Natural killer cell treated with Interleukin-12 subunit alpha and Interleukin-12 subunit beta and Interleukin-15 and Interleukin-18, amount 100 ng/mL, for 72 hours (primary cell): ENCODE measurements at regions not wholly inside any gene's neighbourhood (a gene's known extent, or its start where the extent isn't known, plus 50 kb on each side); places are given as distances from the start of the nearest gene placed in this dataset.

Source experiments
- ATAC-seq, 2 donors: fragments of 150-1000 bp; cut with Tn5 transposase in 1 of 2; sonication (Bioruptor Pico), chemical (Tn5 transposase) in 1 of 2; 2 replicates each; pipeline ENCODE4 v1.10.0; 2021
- DNase-seq: peaks from one replicate; pipeline ENCODE4 v3.0.0; 2022; ENCODE audit warnings: low spot score
- H3K27ac Mint-ChIP-seq, 2 donors: 1 replicate in 1 of 2; 2 replicates in 1 of 2; pipeline ENCODE4 v1.8.0; 2022; ENCODE audit warnings: mixed read lengths in 2 of 2, mild to moderate bottlenecking in 1 of 2, moderate library complexity in 1 of 2
- H3K27me3 Mint-ChIP-seq, 2 donors: 1 replicate in 1 of 2; 2 replicates in 1 of 2; pipeline ENCODE4 v1.8.0; 2022; ENCODE audit warnings: mixed read lengths in 2 of 2
- H3K36me3 Mint-ChIP-seq: one replicate; pipeline ENCODE4 v1.8.0; 2022; ENCODE audit warnings: mixed read lengths
- H3K4me1 Mint-ChIP-seq, 2 donors: 1 replicate in 1 of 2; 2 replicates in 1 of 2; pipeline ENCODE4 v1.8.0; 2022; ENCODE audit warnings: low read depth in 2 of 2, mixed read lengths in 2 of 2, mild to moderate bottlenecking in 1 of 2
- H3K4me3 Mint-ChIP-seq: one replicate; pipeline ENCODE4 v1.8.0; 2022; ENCODE audit warnings: mixed read lengths
- H3K9me3 Mint-ChIP-seq: 2 replicates; pipeline ENCODE4 v1.8.0; 2022; ENCODE audit warnings: mixed read lengths

DNA sequence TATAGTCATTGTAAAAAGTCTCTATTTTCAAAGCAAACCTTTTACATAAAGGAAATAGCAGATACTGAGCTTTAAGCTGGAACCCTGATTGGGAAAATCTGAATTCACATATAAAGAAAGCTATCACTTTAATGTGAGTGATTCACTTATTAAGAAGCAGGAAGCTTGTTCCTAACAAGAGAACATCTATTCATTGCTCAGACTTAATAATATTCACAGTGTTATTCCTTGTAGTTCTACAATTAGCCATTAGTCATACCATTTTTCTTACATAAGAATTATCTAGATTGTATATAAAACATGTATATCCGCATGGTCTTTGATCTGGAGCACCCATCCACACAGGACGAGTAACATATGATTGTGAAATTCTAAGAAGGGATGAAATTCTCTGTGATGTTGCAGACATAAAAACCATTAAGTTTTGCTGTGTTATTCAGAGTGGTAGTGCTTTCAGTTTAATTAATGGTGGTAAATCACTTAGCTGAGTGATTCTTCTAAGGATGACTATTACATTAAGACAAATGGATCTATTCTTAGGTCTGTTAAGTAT is 71.1 kb upstream of the FOXQ1 start:
- H3K36me3 Mint-ChIP-seq = no peaks in the 10 kb centered on the region
- DNase-seq = no peak
- ATAC-seq = no peak
- H3K4me3 Mint-ChIP-seq = no peak overlapping the region
- H3K27me3 Mint-ChIP-seq = peaks cover 5 to 33% of the 10 kb centered on the region in 2 donors
- no peaks in the 10 kb centered on the region for H3K4me1 Mint-ChIP-seq
- H3K27ac Mint-ChIP-seq = no peak overlapping the region
- no peaks in the 10 kb centered on the region for H3K9me3 Mint-ChIP-seq

GRCh38 chr6:1239805-1240204 is 72.1 kb upstream of the FOXQ1 start:
- H3K27ac Mint-ChIP-seq = no peak overlapping the region
- H3K36me3 Mint-ChIP-seq = no peaks in the 10 kb centered on the region
- DNase-seq (no peak), ATAC-seq (no peak)
- H3K9me3 Mint-ChIP-seq = no peaks in the 10 kb centered on the region
- no peaks in the 10 kb centered on the region for H3K4me1 Mint-ChIP-seq
- H3K4me3 Mint-ChIP-seq = no peak overlapping the region
- H3K27me3 Mint-ChIP-seq = peaks cover 3 to 33% of the 10 kb centered on the region in 2 donors

GRCh38 chr6:1238040-1238439 is 73.9 kb upstream of the FOXQ1 start:
- DNase-seq = no peak
- Mint-ChIP-seq H3K36me3 (no peaks in the 10 kb centered on the region), H3K9me3 (no peaks in the 10 kb centered on the region), H3K27ac (no peak overlapping the region), H3K4me3 (no peak overlapping the region), H3K4me1 (no peaks in the 10 kb centered on the region), H3K27me3 (peaks cover 3 to 37% of the 10 kb centered on the region in 2 donors)
- ATAC-seq = peak in 1 of 2 donors; percentile 10

GRCh38 chr6:1237636-1238035 is 74.3 kb upstream of the FOXQ1 start:
- Mint-ChIP-seq H3K27ac (no peak overlapping the region), H3K4me1 (no peaks in the 10 kb centered on the region), H3K36me3 (no peaks in the 10 kb centered on the region), H3K4me3 (no peak overlapping the region), H3K9me3 (no peaks in the 10 kb centered on the region), H3K27me3 (peaks cover 5 to 35% of the 10 kb centered on the region in 2 donors)
- DNase-seq (no peak), ATAC-seq (no peak)

- peak in 1 of 2 donors; percentile 20 for ATAC-seq
- DNase-seq = no peak
- Mint-ChIP-seq H3K36me3 (no peaks in the 10 kb centered on the region), H3K4me3 (no peak overlapping the region), H3K4me1 (no peaks in the 10 kb centered on the region), H3K27me3 (peaks cover 9 to 27% of the 10 kb centered on the region in 2 donors), H3K27ac (no peak overlapping the region), H3K9me3 (no peaks in the 10 kb centered on the region)
These were observed 76.1 kb upstream of the FOXQ1 start for GRCh38 chr6:1235825-1236224.

DNA sequence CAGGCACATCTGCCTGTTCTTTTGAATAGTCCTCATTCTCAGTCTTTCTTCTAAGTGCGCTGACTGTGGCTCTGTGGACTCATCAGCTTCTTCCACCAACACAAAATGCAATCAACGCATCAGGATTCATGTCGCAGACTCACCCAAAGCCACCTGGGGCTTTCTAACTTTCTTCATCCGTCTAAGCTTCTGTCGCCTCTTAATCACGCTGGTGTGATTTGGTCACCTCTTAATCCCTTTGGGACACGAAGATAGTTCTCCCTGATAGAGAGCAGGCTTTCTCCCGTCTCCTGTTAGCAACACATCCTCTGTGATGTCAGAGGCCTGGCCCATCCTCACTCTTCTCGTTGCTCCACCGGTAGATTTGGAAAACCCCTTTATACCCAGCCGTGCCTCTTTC is 78.0 kb upstream of the FOXQ1 start:
- Mint-ChIP-seq H3K9me3 (no peaks in the 10 kb centered on the region), H3K27ac (no peak overlapping the region), H3K4me1 (no peaks in the 10 kb centered on the region), H3K36me3 (no peaks in the 10 kb centered on the region), H3K27me3 (peaks cover 14 to 31% of the 10 kb centered on the region in 2 donors), H3K4me3 (no peak overlapping the region)
- DNase-seq (no peak), ATAC-seq (no peak)

DNA sequence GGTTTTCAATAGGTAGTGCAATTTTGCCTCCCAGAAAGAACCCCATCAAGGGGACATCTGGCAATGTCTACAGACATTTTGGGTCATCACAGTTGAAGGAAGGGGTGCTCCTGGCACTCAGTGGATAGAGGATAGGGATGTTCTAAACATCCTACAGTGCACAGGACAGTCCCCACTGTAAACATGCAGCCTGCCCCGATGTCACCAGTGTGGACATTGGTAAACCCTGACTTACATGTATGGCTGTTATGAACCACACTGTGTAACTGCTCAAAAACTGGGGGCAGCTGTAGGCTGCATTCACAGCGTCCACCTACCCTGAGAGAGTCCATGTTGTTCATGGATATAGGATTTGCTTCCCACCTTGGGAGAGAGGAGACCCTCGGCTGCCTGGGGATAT is 79.3 kb upstream of the FOXQ1 start:
- Mint-ChIP-seq H3K4me1 (no peaks in the 10 kb centered on the region), H3K9me3 (no peaks in the 10 kb centered on the region), H3K4me3 (no peak overlapping the region), H3K36me3 (no peaks in the 10 kb centered on the region), H3K27me3 (peaks cover 15 to 29% of the 10 kb centered on the region in 2 donors), H3K27ac (no peak overlapping the region)
- DNase-seq (no peak), ATAC-seq (peak in 1 of 2 donors; percentile 46)

GRCh38 chr6:1231941-1232340 is 80.0 kb upstream of the FOXQ1 start:
- no peaks in the 10 kb centered on the region for H3K36me3 Mint-ChIP-seq
- H3K27me3 Mint-ChIP-seq = peaks cover 15 to 28% of the 10 kb centered on the region in 2 donors
- ATAC-seq (no peak), DNase-seq (no peak)
- no peak overlapping the region for H3K4me3 Mint-ChIP-seq
- H3K4me1 Mint-ChIP-seq = no peaks in the 10 kb centered on the region
- no peaks in the 10 kb centered on the region for H3K9me3 Mint-ChIP-seq
- no peak overlapping the region for H3K27ac Mint-ChIP-seq

DNA sequence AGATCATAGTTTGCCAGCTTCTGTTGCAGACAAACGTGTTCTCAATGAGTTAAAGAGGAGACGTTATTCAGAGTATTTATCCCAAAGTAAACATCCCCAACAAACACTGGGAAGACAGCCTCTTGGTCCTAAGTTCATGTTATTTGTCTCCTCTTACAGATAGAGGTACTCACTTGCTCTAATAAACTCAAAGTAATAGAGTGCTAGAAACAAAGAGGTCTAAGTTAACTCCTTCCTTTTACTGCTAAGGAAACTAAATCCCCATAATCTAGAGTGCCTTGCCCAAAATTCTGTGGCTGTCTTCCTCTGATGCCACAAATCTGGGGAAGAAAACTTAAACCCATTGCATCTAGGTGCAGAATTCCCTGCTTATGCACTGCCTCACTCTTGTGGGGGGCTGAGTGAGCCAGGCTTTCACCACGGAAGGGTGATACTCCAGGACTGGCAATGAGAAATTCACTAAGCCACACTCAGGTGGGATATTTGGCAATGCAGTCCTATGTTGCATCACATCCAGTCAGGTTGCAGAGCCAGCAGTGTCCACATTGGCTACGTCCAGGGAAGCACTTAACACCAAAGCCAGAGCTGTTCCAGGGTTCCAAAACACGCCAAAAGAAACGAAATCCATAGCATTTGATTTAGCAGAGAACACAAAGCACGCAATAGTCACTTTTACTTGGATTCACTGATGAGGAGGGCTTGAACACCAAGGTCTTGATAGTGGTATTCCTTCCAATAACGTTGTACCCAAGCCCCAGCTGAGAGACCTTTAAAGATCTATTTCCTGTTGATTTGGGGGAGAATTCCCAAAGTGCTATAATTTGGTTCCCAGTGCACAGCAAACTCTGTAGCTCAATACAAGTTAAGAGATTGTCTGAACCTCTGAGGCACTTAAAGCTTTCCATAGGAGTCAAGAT is 81.0 kb upstream of the FOXQ1 start:
- Mint-ChIP-seq H3K4me3 (no peak overlapping the region), H3K9me3 (no peaks in the 10 kb centered on the region), H3K27ac (no peak overlapping the region), H3K4me1 (no peaks in the 10 kb centered on the region), H3K36me3 (no peaks in the 10 kb centered on the region), H3K27me3 (peaks cover 19 to 30% of the 10 kb centered on the region in 2 donors)
- DNase-seq = no peak
- ATAC-seq = no peak

GRCh38 chr6:1230281-1230680 is 81.6 kb upstream of the FOXQ1 start:
- Mint-ChIP-seq H3K9me3 (no peaks in the 10 kb centered on the region), H3K4me1 (no peaks in the 10 kb centered on the region), H3K27me3 (peaks cover 20 to 35% of the 10 kb centered on the region in 2 donors), H3K27ac (no peak overlapping the region), H3K36me3 (no peaks in the 10 kb centered on the region), H3K4me3 (no peak overlapping the region)
- no peak for ATAC-seq
- no peak for DNase-seq

DNA sequence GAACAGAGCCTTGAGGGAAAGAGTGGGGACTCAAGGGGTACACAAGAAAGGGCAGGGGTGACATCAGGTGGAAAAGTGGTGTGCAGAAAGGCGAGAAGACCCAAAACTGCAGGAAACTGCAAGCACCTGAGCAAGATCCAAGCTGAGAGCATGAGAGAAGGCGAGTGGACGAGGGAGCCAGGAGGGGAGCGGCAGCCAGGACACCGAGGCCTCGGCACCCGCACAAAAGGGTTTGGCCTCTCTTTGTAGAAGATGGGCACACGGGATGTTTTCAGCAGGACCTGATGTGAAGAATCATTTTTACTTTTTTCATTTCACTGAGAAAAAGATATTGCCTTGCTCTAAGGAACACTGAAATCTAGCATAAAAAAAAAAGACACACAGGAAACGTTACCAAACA is 82.1 kb upstream of the FOXQ1 start:
- Mint-ChIP-seq H3K4me1 (no peaks in the 10 kb centered on the region), H3K27me3 (peaks cover 22 to 40% of the 10 kb centered on the region in 2 donors), H3K9me3 (no peaks in the 10 kb centered on the region), H3K27ac (no peak overlapping the region), H3K36me3 (no peaks in the 10 kb centered on the region), H3K4me3 (no peak overlapping the region)
- ATAC-seq = no peak
- no peak for DNase-seq

DNA sequence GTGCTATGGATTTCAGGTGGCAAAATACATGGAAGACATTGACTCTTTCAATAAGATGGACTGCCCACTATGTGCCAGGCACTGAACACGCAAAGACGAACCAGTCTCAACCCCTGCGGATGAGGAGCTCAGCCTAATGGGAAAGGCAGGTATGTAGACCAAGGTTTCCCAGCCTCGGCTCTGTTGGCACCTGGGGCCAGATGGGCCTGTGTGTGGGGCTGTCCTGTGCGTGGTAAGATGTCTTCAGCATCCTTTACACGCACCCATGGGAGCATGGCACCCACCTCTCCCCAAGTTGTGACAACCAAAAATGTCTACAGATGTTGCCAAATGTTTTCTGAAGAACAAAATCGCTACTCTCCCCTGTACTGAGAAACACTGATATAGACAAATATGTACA is 82.6 kb upstream of the FOXQ1 start:
- ATAC-seq (no peak), DNase-seq (no peak)
- Mint-ChIP-seq H3K4me1 (no peaks in the 10 kb centered on the region), H3K9me3 (no peaks in the 10 kb centered on the region), H3K36me3 (no peaks in the 10 kb centered on the region), H3K27me3 (peaks cover 25 to 43% of the 10 kb centered on the region in 2 donors), H3K4me3 (no peak overlapping the region), H3K27ac (no peak overlapping the region)

GRCh38 chr6:1228754-1229191 is 83.1 kb upstream of the FOXQ1 start:
- H3K9me3 Mint-ChIP-seq = no peaks in the 10 kb centered on the region
- no peaks in the 10 kb centered on the region for H3K36me3 Mint-ChIP-seq
- DNase-seq (no peak), ATAC-seq (no peak)
- peaks cover 28 to 39% of the 10 kb centered on the region in 2 donors for H3K27me3 Mint-ChIP-seq
- no peaks in the 10 kb centered on the region for H3K4me1 Mint-ChIP-seq
- no peak overlapping the region for H3K27ac Mint-ChIP-seq
- no peak overlapping the region for H3K4me3 Mint-ChIP-seq

- no peak for ATAC-seq
- Mint-ChIP-seq H3K36me3 (no peaks in the 10 kb centered on the region), H3K4me1 (no peaks in the 10 kb centered on the region), H3K4me3 (no peak overlapping the region), H3K27ac (no peak overlapping the region), H3K27me3 (peaks cover 28 to 39% of the 10 kb centered on the region in 2 donors), H3K9me3 (no peaks in the 10 kb centered on the region)
- no peak for DNase-seq
These were observed 83.8 kb upstream of the FOXQ1 start for GRCh38 chr6:1227935-1228753.
